ENCODE measurements at regions not wholly inside any gene's neighbourhood (a gene's known extent, or its start where the extent isn't known, plus 50 kb on each side); places are given as distances from the start of the nearest gene placed in this dataset.
A peak's percentile ranks its signal among the peaks of the same experiment; 100 is the strongest.
"Not testable (repeated sequence)": the region's sequence is repeated elsewhere in the genome, so short reads cannot be mapped to it uniquely, and the experiment has no call there.

DNA sequence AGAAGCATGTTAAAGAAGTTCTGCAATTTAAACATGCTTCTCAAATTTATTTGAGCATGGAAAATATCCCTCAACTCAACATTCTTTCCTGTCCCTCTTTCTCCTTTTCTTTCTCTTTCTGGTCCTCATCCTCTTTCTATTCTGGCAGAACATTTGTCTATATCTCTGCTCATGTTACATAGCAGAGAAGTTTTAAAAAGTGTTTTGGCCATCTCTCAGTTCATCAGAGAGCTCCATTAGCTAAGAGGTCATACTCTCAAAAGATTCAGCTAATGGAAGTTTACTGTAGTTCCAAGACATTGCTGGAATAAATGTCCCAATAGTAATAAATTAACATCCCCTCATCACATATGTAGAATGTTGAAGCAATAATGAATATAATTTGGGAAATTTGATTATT, 53.5 kb downstream of the XCL2 start:
- no peak overlapping the region for H3K27ac Mint-ChIP-seq
- no peaks in the 10 kb centered on the region for H3K27me3 Mint-ChIP-seq
- H3K36me3 Mint-ChIP-seq, result peaks cover 2% of the 10 kb centered on the region
- H3K4me1 Mint-ChIP-seq, result peaks cover 20% of the 10 kb centered on the region
- peaks cover 6% of the 10 kb centered on the region for H3K9me3 Mint-ChIP-seq
- no peak overlapping the region for H3K4me3 Mint-ChIP-seq
- no peak for DNase-seq

DNA sequence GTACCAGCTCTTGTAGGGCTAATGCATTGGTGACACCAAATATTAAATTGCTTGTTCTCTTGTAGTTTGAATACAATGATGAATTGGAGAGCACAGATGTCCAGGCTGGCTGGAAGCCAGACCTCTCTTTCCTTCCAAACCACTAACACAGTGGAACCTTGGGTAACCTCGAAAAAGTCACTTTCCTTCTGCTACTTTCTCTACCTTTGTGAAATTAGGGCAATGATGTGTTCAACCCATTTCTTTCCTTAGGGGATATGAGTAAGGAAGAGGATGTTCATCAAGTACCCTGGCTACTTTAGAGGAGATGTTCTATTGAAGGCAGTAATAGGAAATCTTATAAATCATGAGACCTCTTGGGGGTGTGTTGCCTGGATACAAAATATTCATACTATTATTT, 55.7 kb downstream of the XCL2 start:
- peaks cover 6% of the 10 kb centered on the region for H3K36me3 Mint-ChIP-seq
- no peak overlapping the region for H3K4me3 Mint-ChIP-seq
- peaks cover 35% of the 10 kb centered on the region for H3K4me1 Mint-ChIP-seq
- no peaks in the 10 kb centered on the region for H3K27me3 Mint-ChIP-seq
- DNase-seq, result no peak
- H3K27ac Mint-ChIP-seq, result no peak overlapping the region
- H3K9me3 Mint-ChIP-seq, result peaks cover 8% of the 10 kb centered on the region

DNA sequence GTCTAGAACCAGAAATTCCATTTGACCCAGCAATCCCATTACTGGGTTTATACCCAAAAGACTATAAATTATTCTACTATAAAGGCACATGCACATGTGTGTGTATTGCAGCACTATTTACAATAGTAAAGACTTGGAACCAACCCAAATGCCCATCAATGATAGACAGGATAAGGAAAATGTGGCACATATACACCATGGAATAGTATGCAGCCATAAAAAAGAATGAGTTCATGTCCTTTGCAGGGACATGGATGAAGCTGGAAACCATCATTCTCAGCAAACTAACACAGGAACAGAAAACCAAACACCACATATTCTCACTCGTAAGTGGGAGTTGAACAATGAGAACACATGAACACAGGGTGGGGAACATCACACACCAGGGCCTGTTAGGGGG, 57.0 kb downstream of the XCL2 start:
- not testable (repeated sequence) for H3K36me3 Mint-ChIP-seq, H3K27ac Mint-ChIP-seq, DNase-seq, H3K4me3 Mint-ChIP-seq, H3K27me3 Mint-ChIP-seq
- peaks cover 10% of the 10 kb centered on the region for H3K9me3 Mint-ChIP-seq
- H3K4me1 Mint-ChIP-seq, result peaks cover 39% of the 10 kb centered on the region

DNA sequence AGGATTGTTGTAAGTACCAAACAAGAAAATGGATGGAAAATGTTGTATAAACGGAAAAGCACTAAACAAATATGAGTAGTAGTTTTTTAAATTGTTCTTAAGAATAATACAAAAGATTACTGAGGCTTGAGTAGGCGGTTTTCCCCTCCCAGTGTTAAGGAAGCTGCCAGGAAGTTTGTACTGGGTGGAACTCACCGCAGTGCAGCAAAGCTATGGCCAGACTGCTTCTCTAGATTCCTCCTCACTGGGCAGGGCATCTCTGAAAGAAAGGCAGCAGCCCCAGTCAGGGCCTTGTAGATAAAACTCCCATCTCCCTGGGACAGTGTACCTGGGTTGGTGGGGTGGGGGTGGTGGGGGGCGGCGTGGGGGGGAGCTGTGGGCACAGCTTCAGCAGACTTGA, 58.7 kb downstream of the XCL2 start:
- H3K4me1 Mint-ChIP-seq, result peaks cover 43% of the 10 kb centered on the region
- H3K4me3 Mint-ChIP-seq, result no peak overlapping the region
- peaks cover 10% of the 10 kb centered on the region for H3K36me3 Mint-ChIP-seq

DNA sequence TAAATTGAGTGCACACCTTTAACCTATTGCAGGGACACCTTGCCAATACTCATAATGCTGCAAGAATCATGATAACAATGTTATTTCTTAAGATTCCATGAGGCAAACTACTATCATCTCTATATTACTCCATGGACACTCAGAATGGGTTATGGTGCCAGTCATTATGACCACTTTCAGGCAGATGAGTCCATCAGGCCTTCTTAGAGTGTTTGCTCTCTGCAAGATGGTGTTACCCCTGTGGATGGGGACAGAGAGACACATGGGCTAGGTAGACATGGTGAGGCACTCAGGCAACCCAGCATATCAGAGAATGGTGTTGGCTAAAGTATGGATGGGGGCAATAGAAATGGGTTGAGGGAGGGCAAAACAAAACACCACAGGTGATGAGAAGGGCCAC, 59.7 kb downstream of the XCL2 start:
- peaks cover 43% of the 10 kb centered on the region for H3K4me1 Mint-ChIP-seq
- H3K9me3 Mint-ChIP-seq, result peaks cover 10% of the 10 kb centered on the region
- peak overlapping the region; percentile 50 for H3K27ac Mint-ChIP-seq
- no peak for DNase-seq
- no peak overlapping the region for H3K4me3 Mint-ChIP-seq
- peaks cover 10% of the 10 kb centered on the region for H3K36me3 Mint-ChIP-seq
- no peaks in the 10 kb centered on the region for H3K27me3 Mint-ChIP-seq

More for the DNA sequence above, 58.7 kb downstream of the XCL2 start:
- no peak for DNase-seq
- Mint-ChIP-seq H3K27ac (peak overlapping the region; percentile 49), H3K9me3 (peaks cover 10% of the 10 kb centered on the region), H3K27me3 (no peaks in the 10 kb centered on the region)

DNA sequence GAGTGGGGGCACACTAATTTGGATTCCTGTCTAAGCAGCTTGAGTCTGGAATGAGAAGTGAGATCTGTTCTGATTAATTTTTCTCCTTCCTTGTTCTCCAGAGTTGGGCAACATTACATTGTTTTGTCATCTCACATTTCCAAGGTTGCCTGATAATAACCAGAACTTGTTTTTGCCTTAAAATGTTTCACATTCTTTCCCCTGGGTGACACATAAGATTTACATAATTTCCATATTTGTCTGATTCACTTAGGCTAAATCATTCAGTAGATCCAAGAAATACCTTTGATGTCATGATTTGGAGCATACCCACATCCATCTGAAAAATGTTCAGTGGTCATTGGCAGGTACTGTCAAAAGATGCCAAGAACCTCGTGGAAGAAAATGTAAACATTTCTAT, 60.3 kb downstream of the XCL2 start:
- Mint-ChIP-seq H3K4me3 (no peak overlapping the region), H3K36me3 (peaks cover 11% of the 10 kb centered on the region), H3K4me1 (peaks cover 44% of the 10 kb centered on the region), H3K27ac (peak overlapping the region; percentile 11), H3K27me3 (no peaks in the 10 kb centered on the region), H3K9me3 (peaks cover 10% of the 10 kb centered on the region)
- DNase-seq, result no peak

DNA sequence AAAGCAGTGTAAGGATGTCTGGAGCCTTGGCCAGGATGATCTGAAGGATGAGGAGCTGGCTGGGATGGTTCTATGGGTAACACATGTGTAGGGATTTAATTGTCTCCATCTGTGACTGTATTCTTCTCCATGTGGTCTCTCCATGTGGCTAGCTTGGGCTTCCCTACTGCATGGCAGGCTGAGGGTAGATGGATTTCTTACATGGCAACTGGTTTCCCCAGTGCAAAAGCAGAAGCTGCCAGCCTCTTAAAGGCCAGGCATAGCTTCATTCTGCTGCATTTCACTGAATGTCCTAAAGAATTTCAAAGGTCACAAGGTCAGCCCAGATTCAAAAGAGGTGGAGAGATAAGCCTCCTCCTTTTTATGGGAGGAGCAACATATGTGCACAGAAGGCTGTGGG, 61.7 kb downstream of the XCL2 start:
- H3K36me3 Mint-ChIP-seq, result peaks cover 12% of the 10 kb centered on the region
- no peak for DNase-seq
- no peak overlapping the region for H3K27ac Mint-ChIP-seq
- no peaks in the 10 kb centered on the region for H3K27me3 Mint-ChIP-seq
- peaks cover 10% of the 10 kb centered on the region for H3K9me3 Mint-ChIP-seq
- H3K4me1 Mint-ChIP-seq, result peaks cover 44% of the 10 kb centered on the region
- no peak overlapping the region for H3K4me3 Mint-ChIP-seq

DNA sequence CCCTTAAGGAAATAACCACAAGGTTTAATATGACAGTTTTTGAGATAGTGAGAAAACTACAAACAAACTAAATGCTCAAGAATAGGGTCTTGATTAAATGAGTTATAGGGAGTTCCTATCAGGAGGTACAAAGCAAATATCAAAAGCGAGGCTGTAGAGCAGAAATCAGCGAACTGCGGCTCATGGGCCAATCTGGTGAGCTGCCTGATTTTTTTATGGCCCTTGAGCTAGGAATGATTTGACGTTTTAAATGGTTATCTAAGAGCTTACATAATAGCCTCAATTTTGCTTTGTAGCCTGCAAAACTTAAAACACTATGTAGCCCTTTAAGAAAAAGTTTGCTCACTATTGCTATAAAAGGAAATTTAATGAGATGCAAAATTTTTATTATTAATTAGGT, 62.2 kb downstream of the XCL2 start:
- Mint-ChIP-seq H3K9me3 (peaks cover 10% of the 10 kb centered on the region), H3K4me3 (no peak overlapping the region), H3K36me3 (peaks cover 12% of the 10 kb centered on the region), H3K4me1 (peaks cover 49% of the 10 kb centered on the region), H3K27me3 (no peaks in the 10 kb centered on the region), H3K27ac (no peak overlapping the region)
- DNase-seq, result no peak

DNA sequence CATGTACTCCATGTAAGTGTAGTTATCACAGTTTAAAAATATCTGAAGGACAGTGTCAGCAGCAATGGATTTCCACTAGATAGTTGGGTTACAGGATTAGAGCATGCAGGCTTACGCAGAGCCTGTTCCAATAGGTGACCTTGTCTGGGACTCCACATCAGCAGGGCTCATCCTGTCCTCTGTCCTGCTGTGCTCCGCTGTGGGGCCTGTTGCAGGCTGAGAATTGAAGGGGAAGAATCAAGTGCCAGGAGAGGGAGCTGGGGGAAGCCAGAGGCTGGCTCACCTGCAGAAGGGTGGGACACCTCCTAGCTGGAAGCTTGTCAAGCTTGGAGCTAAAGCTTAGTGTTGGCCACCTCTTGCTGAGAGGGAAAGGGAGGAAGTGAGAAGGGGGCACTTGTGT, 62.8 kb downstream of the XCL2 start:
- H3K36me3 Mint-ChIP-seq, result peaks cover 10% of the 10 kb centered on the region
- H3K4me1 Mint-ChIP-seq, result peaks cover 49% of the 10 kb centered on the region
- H3K4me3 Mint-ChIP-seq, result no peak overlapping the region
- H3K9me3 Mint-ChIP-seq, result peaks cover 8% of the 10 kb centered on the region
- DNase-seq, result no peak
- H3K27ac Mint-ChIP-seq, result no peak overlapping the region
- H3K27me3 Mint-ChIP-seq, result no peaks in the 10 kb centered on the region

DNA sequence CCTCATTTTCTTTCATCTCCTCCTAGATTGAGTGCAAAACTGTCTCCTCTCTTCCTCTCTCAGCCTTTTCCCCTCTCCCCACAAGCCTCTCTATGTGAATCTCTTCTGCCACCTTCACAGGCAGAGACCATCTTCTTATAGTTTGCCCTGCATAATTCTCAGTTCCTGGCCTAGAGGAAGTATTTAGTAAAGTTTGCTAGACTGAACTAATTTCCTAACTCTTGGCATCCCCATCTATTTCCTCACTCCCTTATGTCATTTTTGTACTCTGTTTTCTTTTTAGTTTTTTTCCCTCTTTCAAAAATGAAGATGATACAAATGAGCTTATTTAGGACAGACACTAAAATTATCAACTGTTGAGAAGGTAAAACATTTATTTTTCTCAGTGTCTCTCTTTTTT, 66.0 kb downstream of the XCL2 start:
- Mint-ChIP-seq H3K9me3 (peaks cover 18% of the 10 kb centered on the region), H3K27ac (peak overlapping the region; percentile 3), H3K27me3 (no peaks in the 10 kb centered on the region), H3K4me1 (peaks cover 30% of the 10 kb centered on the region), H3K36me3 (peaks cover 16% of the 10 kb centered on the region), H3K4me3 (no peak overlapping the region)
- DNase-seq, result no peak

DNA sequence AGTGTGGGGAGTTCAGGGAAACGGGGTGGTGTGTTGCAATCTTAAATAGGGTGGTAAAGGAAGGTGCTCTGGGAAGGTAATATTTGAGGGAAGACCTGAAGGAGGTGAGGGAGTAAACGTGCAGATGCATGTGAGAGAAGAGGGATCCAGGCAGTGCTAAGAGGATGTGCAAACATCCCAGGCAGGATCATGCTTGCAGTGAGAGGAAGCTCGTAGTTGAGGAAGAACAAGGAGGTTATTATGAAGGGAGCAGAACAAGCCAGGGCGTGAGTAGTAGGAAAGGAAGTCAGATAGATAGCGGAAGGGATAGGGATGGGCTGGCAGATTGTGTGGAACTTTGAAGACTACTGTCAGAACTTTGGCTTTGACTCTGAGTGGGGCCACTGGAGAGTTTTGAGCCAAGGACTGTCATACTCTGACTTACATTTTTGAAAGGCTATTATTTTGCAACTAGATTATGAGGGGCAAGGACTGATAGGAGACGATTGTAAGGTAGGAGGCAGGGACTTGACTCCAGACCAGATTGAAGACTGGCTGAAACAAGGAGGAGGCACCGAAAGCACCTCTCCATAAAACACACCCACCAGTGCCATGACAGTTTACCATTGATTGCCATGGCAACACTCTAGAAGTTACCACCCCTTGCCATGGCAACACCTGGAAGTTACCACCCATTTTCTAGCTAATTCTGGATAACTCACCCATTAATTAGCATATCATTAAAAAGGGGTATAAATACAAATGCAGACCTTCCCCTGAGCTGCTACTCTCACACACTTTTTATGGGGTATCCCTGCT, 67.0 kb downstream of the XCL2 start:
- Mint-ChIP-seq H3K36me3 (peaks cover 12% of the 10 kb centered on the region), H3K27ac (no peak overlapping the region), H3K4me3 (no peak overlapping the region), H3K27me3 (no peaks in the 10 kb centered on the region), H3K9me3 (peaks cover 16% of the 10 kb centered on the region), H3K4me1 (peaks cover 27% of the 10 kb centered on the region)
- no peak for DNase-seq

DNA sequence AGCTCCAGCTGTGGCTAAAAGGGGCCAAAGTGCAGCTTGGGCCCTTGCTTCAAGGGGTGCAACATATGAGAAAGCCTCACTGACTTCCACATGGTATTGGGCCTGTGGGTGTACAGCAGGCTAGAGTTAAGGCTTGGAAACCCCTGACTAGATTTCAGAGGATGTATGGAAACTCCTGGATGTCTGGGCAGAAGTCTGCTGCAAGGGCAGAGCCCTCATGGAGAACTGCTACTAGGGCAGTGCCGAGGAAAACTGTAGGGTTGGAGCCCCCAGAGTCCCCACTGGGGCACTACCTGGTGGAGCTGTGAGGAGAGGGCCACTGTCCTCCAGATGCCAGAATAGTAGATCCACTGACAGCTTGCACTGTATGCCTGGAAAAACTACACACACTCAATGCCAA, 69.5 kb downstream of the XCL2 start:
- Mint-ChIP-seq H3K4me1 (peaks cover 39% of the 10 kb centered on the region), H3K27me3 (no peaks in the 10 kb centered on the region), H3K9me3 (peaks cover 16% of the 10 kb centered on the region), H3K27ac (no peak overlapping the region), H3K4me3 (no peak overlapping the region), H3K36me3 (peaks cover 12% of the 10 kb centered on the region)
- DNase-seq, result no peak

DNA sequence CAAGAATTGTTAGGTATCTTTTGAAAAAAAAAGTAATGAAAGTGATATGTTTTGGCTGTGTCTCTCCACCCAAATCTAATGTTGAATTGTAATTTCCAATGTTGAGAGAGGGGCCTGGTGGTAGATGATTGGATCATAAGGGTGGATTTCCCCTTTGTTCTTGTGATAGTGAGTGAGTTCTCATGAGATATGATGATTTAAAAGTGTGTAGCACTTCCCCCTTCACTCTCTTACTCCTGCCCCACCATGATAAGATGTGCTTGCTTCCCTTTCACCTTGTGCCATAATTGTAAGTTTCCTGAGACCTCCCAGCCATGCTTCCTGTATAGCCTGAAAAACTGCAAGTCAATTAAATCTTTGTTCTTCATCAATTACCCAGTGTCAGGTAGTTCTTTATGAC, 70.7 kb downstream of the XCL2 start:
- Mint-ChIP-seq H3K4me3 (no peak overlapping the region), H3K36me3 (peaks cover 10% of the 10 kb centered on the region), H3K4me1 (peaks cover 46% of the 10 kb centered on the region)

DNA sequence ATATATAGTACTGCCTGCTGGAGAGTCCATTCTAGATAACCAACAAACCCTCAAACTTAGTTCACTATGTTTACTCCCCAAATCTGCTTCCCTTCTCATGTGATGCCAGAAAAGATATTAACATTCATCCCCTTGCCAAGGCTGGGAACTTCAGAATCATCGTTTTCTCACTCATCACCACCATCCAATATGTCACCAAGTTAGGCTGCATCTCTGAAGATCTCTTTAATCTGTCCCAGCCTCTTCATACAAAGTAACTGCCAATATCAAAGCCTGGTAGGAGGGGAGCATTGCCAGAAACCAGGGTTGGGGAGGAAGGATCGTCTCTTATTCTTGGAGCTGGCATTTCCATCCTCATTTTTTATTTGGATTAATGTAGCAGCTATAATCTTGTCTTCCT, 71.6 kb downstream of the XCL2 start:
- peaks cover 48% of the 10 kb centered on the region for H3K4me1 Mint-ChIP-seq
- no peaks in the 10 kb centered on the region for H3K27me3 Mint-ChIP-seq
- DNase-seq, result no peak
- H3K27ac Mint-ChIP-seq, result no peak overlapping the region
- no peak overlapping the region for H3K4me3 Mint-ChIP-seq
- H3K36me3 Mint-ChIP-seq, result peaks cover 12% of the 10 kb centered on the region
- peaks cover 16% of the 10 kb centered on the region for H3K9me3 Mint-ChIP-seq

More for the DNA sequence above, 70.7 kb downstream of the XCL2 start:
- Mint-ChIP-seq H3K27ac (no peak overlapping the region), H3K9me3 (peaks cover 16% of the 10 kb centered on the region), H3K27me3 (no peaks in the 10 kb centered on the region)
- DNase-seq, result no peak

DNA sequence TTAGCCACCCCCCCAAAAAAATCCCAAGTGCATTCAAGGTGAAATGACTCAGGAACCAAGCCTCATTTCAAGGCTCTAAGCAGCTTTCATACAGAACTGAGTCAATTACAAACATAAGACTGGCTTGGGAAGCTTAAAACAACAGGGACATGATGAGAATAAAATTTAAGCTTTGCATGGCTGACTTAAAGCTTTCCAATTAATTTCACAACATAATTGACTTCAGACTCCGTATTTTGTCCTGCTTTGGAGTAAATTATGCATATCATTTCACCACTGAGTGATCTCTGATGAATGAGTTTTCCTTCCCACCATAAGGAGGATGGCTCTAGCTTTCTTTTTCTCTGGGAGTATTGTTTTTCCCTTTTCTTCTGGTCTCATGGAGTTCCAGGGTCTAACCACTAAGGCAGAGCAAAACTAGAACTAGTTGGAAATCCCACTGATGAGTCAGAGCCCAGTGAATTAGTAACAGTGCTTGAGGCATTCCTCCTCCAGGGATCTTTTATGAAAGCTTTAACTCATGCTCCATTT, 72.8 kb downstream of the XCL2 start:
- peaks cover 53% of the 10 kb centered on the region for H3K4me1 Mint-ChIP-seq
- H3K9me3 Mint-ChIP-seq, result peaks cover 12% of the 10 kb centered on the region
- H3K4me3 Mint-ChIP-seq, result no peak overlapping the region
- peaks cover 12% of the 10 kb centered on the region for H3K36me3 Mint-ChIP-seq
- no peaks in the 10 kb centered on the region for H3K27me3 Mint-ChIP-seq
- no peak for DNase-seq
- H3K27ac Mint-ChIP-seq, result no peak overlapping the region

DNA sequence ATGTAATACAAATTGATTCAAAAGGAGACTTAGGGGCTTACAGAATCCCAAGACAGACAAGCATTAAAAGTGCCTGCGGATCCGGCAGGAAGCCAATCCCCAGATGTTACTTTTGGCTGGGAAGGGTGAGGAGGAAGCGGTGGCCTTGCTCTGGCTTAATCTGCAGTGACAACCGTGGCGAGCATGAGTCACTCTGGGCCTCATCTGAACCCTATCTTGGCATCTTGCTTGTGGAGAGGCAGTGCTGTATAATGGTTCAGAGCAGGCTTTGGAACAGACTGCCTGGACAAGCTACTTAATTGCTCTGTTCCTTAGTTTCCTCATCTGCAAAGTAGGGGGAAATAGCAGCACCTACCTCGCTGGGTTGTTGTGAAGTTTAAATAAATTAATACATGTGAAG, 74.1 kb downstream of the XCL2 start:
- Mint-ChIP-seq H3K9me3 (peaks cover 13% of the 10 kb centered on the region), H3K27me3 (no peaks in the 10 kb centered on the region), H3K4me3 (no peak overlapping the region), H3K27ac (peak overlapping the region; percentile 54), H3K4me1 (peaks cover 62% of the 10 kb centered on the region), H3K36me3 (peaks cover 12% of the 10 kb centered on the region)
- peak; percentile 28 for DNase-seq
